NCI-H82 treated with DMSO at 0.1 percent for 48 hours (cell line): ENCODE measurements at regions not wholly inside any gene's neighbourhood (a gene's known extent, or its start where the extent isn't known, plus 50 kb on each side); places are given as distances from the start of the nearest gene placed in this dataset.

Experiments used
- DNase-seq: peaks from one replicate; lab custom pipeline; 2025; ENCODE audit not compliant: unreplicated experiment; lab: John Stamatoyannopoulos, UW

DNA sequence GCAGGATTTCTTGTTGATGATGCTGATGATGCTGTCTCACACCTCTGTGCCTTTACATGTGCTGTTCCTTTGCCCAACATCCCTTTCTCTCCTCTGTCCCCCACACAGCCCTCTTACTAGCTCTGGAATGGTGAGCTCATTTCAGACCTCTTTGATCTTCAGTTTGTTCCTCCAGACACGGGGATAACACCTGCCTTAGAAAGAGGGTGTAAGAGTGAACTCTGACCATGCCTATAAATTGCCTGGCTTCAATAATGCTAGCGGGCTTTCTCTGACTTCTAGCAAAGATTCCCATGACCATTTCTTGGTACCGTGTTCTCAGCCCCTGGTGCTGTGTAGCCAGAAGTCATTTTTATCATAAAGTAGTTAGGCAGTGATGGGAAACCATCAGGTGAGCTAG lies 55.9 kb upstream of the DRD2 start:
- DNase-seq = no peak

DNA sequence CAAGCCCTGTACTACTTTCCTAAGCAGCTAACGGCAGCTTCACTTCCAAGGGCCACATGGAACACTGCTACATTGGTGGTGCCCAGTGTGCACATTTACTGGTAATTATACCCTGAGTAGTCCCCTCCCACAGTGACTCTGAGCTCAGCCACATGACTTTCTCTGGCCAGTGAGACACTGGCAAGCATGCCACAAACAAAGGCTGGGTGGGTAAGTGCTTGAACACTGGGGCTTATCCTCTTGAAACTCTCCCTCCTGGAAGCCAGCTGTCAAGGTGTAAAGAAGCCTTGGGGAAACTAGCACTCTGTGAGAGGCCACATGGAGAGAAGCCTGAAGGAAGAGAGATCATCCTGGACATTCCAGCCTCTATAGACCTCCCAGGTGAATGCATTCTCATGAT lies 54.4 kb upstream of the DRD2 start:
- peak; percentile 40 for DNase-seq

DNA sequence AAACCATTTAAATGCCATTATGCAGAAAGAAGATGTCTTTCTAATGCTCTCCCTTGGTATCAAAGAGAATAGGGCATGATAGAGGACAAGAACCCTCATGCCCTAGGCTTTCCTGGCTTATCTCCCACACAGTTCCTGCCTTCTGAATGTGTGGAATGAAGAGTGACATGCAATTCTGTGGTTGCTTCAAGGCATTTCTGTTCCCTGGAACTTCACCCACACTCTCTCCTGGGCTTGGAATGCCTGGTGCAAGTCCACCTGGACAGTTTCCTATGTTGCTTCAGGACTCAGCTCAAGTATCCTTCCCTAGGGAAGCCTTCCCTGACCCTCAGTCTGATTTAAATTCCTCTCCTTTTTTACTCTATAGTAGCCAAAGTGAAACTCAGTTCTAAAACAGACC lies 53.8 kb upstream of the DRD2 start:
- no peak for DNase-seq

DNA sequence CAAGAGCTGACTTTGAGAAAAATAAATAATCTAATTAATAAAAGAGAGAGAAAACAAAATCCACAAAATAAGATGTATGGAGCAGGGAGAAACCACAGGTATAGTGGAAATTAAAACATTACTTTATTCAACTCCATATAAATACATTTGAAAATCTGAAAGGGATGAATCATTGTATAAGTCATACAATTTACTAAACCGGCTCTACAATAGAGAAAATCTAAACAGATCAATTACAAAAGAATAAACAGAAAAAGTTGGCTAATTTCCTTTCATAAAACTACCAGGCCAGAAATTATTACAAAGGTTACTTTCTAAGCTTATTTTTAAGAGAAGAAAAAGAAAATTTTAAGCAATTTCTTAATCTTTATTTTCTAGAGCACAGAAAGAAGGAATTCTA lies 51.3 kb upstream of the DRD2 start:
- no peak for DNase-seq
